GM19043 (cell line): ENCODE measurements at regions not wholly inside any gene's neighbourhood (a gene's known extent, or its start where the extent isn't known, plus 50 kb on each side); places are given as distances from the start of the nearest gene placed in this dataset.
"Not testable (repeated sequence)": the region's sequence is repeated elsewhere in the genome, so short reads cannot be mapped to it uniquely, and the experiment has no call there.

ENCODE experiments used
- ATAC-seq: cut with Tn5 transposase; IDR thresholded peaks from one replicate; pipeline ENCODE4 v1.9.1; 2021; ENCODE audit warnings: low read depth; ENCODE audit not compliant: unreplicated experiment

DNA sequence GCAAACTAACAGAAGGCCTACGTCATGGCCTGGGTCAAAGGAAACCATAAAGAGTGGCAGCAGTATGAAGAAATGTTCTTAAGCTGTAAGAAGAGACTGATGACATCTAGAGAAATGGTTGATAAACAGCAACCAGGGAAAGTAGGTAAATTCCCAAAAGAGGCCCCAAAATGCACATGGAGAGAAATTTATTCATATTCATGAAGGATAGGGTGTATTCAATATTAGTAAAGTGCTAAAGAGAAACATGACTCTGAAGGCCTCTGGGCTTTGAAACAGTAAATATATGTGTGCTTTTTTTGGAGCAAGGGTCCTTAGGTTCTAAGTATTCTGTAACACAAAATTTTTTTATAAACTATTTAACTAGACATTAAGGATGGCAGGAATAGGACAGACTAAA lies 149.7 kb upstream of the GRIA1 start:
- ATAC-seq, result no peak

GRCh38 chr5:153342487-153342886 lies 148.0 kb upstream of the GRIA1 start:
- no peak for ATAC-seq

GRCh38 chr5:153347611-153348010 lies 142.9 kb upstream of the GRIA1 start:
- no peak for ATAC-seq

DNA sequence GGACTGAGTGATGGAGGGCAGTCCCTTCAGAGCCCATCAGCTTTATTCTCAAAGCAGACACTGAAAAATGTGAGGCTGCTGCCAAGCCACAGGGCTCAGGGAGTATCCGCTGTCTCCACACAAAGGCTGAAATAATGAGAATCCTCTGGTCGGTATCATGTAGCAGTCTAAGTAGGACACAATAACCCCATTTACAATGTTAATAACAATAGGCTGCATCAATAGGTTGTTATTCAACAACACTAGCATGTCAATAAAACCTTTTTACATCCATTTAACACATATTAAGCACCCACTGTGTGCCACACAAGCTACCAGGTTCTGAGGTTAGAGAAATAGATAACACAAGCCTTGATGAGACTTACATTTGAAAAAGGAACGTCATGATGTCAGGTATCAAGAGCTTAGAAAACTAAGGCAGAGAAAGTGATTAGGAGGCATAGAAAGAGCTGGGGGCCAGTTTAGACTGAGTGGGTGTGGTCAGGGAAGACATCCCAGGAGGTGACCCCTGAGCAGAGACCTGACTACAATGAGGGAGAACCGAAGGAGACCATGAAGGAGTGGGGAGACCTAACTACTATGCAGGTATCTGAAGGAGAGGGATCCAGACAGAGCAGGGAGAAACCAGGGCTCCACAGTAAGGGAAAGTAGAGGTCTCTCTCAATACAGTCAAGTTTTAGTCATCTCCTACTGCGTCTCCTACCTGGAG lies 140.1 kb upstream of the GRIA1 start:
- no peak for ATAC-seq

DNA sequence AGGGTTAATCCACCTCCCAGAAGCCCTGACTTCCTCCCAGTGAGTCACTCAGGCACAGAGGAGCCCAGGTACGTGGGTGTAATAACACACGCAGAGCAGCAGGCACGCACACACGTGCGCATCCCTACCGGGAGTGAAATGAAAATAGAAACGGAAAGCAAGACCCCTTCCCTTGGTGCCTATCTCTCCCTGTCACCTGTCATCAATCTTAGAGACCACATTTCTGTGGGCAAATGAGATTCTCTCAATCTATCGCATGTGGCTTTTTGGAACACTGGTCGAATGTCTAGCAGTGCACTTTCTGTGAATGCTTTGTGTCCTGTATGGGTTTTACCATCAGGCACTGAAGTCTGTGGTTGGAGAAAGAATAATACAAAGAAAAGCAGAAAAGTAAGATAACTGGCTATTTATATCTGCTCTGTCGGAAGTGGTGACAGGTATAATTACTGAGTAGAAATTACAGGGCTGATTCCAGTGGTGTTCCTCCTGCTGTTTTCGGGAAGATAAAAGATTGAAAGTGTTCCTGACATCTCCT lies 137.7 kb upstream of the GRIA1 start:
- peak; percentile 76 for ATAC-seq

GRCh38 chr5:153357493-153358112 lies 132.9 kb upstream of the GRIA1 start:
- no peak for ATAC-seq

DNA sequence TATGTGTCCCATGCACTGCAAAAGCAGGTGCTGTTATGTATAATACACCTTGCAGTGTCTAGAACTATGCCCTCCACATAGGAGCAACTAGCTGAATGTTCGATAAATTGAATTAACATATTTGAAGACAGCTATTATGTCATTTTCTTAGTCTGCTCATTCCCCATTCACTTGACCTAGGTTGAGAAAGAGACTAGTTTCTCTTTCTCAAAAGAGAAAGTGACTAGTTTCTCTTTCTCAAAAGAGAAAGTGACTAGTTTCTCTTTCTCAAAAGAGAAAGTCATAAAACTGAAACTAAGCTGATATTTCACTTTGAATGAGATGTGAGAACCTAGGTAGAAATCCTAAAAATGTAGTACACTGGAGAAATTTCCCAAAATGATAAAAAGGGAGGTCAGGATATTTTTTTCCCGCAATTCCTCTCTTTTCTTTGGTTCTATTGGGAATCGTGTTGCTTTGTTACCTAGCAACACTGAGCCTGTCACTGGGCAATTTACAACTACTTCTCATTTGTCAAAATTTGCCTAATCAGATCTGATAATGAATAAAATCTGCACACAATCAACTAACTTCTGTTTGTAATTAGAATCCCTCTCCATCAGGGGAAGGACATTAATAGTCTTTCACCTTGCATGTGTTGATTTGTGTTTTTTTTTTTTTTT lies 132.0 kb upstream of the GRIA1 start:
- ATAC-seq, result peak; percentile 90

GRCh38 chr5:153360860-153361259 lies 129.6 kb upstream of the GRIA1 start:
- no peak for ATAC-seq

GRCh38 chr5:153361735-153362409 lies 128.6 kb upstream of the GRIA1 start:
- no peak for ATAC-seq

GRCh38 chr5:153365547-153365946 lies 124.9 kb upstream of the GRIA1 start:
- ATAC-seq, result peak; percentile 54

DNA sequence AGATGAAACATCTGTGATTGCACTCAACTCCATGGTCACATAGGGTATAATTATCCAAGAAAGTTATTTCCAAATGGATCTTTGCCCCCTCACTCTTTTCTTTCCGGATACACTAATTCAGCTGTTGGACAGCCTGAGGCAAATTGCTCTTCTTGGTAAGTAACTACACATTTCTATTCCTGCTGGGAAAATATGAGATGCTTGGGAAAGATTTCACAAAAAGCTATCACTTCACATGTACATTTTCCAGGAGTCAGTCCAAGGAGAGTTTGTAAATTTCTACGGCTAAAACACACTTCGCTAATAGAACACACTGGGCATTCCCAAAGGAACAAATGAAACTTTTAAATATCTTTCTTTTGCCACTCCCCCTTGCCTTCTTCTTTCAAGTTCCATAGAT lies 123.0 kb upstream of the GRIA1 start:
- ATAC-seq, result no peak

DNA sequence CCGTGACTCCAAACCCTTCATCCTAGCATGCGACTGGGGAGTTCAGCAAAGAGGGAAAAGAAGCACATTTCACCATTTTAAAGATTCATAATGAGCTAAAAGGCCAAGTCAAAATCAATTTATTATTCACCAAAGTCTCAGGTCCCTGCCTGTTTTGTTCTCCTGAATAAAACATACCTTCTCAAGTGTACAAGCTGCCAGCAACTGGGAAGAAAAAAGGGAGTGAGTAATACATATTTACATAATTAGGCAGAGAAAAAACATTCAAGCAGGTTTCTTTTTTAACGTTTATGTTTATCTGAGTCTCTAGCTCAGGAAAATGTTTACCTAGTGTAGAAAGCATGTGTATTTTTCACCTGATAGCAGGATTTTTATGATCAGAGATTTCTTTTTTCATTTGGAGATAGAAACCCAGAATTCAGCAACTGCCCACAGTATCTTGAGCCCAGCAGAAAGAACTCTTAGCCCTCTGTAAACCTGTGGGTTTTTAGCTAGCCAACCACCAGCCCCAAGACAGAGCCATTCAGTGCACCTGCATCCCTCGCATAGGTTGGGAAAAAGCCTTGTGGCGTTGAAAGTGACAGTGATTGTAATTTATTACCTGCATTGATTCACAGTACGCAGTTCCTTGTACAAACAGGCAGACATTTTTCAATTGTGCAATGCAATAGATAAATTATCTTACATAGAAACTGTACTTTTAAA lies 117.9 kb upstream of the GRIA1 start:
- no peak for ATAC-seq

DNA sequence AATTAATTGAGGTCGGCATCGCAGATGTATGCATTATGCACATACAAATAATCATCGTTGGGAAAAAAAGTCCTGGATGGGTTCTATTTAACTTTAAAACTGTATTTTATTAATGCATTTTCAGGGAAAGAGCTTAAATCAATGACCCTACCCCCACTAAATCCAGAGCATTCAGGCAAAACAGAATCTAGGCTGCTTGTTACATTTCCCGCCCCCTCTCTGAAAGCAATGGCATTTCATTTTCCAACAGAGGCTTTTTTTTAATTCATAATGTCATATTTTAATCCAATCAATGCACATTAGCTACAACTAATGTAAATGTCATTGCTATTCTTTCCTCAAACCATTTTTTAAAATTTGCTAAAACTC lies 117.4 kb upstream of the GRIA1 start:
- ATAC-seq, result no peak

GRCh38 chr5:153381630-153382029 lies 108.8 kb upstream of the GRIA1 start:
- not testable (repeated sequence) for ATAC-seq

DNA sequence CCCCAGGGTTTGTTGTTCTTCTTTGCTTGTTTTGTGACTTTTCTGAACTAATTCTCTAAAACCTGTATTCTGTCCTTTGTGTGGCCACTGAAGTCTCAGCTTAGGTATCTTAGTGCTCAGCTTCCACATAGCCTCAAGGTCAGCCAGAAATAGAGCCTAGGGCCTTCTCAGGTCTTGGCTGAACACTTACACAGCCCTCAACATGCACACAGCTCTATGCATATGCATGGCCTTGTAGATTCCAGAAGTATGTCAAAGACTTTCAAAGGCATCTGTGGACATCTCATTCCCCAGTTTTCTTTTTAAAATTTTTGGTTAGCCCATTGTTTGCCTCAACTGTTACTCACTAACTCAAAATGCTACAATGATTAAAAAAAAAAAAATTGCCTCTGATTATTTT lies 99.9 kb upstream of the GRIA1 start:
- ATAC-seq, result no peak

DNA sequence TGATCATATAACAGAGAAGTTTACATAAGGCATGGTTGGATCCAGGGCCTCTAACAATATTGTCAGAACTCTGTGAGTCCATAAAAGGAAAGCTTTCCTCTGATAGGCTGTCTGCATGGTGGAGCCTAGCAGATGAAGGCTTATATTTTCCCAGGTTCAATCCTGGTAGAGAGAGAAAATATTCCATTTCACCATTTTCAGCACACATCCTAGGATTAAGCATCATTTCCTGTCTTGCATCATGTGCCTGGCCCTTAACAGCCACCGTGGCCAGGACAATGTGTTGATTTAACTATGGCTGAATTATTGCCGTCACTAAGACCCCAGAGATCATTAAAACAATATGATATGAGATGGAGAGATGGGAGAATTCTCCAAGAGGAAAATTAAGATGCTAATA lies 90.9 kb upstream of the GRIA1 start:
- no peak for ATAC-seq

DNA sequence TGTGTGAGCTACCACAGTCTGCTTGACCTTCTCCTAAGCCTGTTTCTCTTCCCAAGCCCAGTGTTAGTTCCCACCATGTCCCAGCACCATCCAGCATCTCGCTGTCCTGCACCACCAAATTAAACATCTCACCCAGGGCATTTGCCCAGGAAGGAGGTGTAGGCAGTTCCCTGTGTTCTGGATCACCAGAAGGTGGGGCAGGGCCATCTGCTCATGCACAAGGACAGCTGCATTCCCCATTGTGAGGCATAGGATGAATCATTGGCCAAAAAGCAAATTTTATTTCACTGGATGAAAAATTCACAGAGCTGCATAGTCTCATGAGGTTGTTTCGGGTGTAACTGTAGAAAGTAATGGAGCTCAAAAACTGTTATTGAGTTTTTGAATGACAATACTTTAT lies 89.5 kb upstream of the GRIA1 start:
- ATAC-seq, result no peak

- ATAC-seq, result no peak
Observed at GRCh38 chr5:153402550-153402949, 87.9 kb upstream of the GRIA1 start.

DNA sequence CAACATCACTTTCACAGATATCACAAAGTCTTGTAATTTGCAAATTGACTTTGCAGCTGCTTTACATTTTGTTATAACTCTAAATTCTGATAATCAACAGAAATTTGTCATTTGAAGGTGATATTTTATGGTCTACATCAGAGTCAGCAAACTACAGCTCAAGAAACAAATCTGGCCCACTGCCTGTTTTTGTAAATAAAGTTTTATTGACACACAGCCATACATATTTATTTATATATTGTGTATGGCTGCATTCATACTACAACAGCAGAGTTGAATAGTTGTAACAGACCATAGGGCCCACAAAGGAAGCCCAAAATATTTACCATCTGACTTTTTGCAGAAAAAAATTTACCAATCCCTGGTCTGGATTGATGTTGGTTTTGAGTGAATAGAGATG lies 87.0 kb upstream of the GRIA1 start:
- no peak for ATAC-seq

DNA sequence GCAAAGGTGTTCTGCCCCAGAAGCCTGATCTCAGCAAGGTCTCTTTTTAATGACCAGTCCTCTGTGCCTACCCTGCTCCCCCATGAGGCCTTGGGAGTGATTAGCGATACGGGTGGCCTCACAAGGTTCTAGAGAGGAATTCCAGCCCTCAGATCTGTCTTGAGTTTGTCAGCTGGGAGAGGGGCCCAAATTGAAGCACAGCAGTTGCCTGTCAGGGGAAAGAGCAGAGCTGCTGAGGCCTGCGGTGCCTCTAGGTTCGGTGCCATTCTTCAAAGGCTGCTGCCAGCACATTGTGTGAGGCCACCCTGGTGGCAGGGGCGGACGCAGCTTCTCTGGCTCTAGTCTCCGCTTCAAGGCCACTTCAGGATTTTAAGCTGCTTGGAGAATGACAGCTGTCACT lies 85.7 kb upstream of the GRIA1 start:
- no peak for ATAC-seq

DNA sequence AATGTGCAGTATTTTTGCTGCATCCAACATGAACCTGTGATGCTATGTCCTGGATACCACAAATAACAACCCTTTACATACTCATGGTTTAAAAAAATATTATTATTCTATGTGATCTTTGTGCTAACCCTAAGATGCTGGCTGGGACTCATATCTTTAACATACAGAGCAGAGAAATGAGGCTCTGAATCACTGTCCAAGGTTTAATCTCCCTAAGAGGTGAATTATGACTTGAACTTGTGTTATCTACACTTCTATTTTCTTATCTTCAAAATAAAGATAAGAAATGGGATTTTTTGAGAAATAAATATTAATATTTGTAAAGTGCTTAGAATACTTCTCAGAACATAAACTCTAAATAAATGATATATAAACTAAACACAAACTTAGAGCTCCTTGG lies 68.8 kb upstream of the GRIA1 start:
- no peak for ATAC-seq
